ENCODE measurements at regions not wholly inside any gene's neighbourhood (a gene's known extent, or its start where the extent isn't known, plus 50 kb on each side); places are given as distances from the start of the nearest gene placed in this dataset.

DNA sequence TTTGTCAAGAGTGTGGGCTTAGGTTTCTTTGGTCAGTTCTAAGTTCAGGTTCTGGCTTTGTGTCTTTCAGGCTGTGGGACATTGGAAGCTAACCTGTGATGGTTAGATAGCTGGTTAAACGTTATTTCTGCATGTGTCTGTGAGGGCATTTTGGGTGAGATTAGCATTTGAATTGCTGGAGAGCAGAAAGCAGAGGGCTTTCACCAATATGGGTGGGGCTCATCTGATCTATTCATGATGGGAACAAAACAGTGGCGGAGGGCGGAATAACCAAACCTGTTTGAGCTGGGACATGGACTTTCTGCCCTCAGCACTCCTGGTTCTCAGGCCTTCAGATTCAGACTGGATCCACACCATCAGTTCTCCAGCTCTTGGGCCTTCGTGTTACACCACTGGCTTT is 195.4 kb downstream of the KLF13 start:
- TF ChIP-seq CTCF (conservative IDR thresholded peaks at IDR 0.05; ENCODE audit: low read depth, low read length) (no peak), EZH2 (IDR thresholded peaks at IDR 0.05; ENCODE audit: low read length, unreplicated experiment) (no peak), EZH2phosphoT487 (IDR thresholded peaks at IDR 0.05; ENCODE audit: borderline replicate concordance, low read length) (no peak)

Data from PC-3 (cell line).